ENCODE measurements at regions not wholly inside any gene's neighbourhood (a gene's known extent, or its start where the extent isn't known, plus 50 kb on each side); places are given as distances from the start of the nearest gene placed in this dataset.

- Histone ChIP-seq H3K4me3 (ENCODE audit: low read length) (no peak overlapping the region), H3K4me1 (ENCODE audit: control insufficient read depth, insufficient read depth, low read length) (no peaks in the 10 kb centered on the region), H3K9me3 (ENCODE audit: control insufficient read depth, insufficient read depth, low read length) (no peaks in the 10 kb centered on the region), H3K27me3 (ENCODE audit: control insufficient read depth, insufficient read depth, low read length) (no peaks in the 10 kb centered on the region), H3K36me3 (ENCODE audit: control insufficient read depth, insufficient read depth, low read length) (no peaks in the 10 kb centered on the region), H3K27ac (ENCODE audit: low read length) (no peak overlapping the region)
- Mint-ChIP-seq H3K36me3 (no peaks in the 10 kb centered on the region), H3K27me3 (ENCODE audit: low read depth in 2 of 2) (no peaks in the 10 kb centered on the region), H3K9me3 (peaks cover 6 to 8% of the 10 kb centered on the region in 2 donors), H3K27ac (no peak overlapping the region), H3K4me3 (no peak overlapping the region), H3K4me1 (no peaks in the 10 kb centered on the region)
- TF ChIP-seq, protein P1, sequence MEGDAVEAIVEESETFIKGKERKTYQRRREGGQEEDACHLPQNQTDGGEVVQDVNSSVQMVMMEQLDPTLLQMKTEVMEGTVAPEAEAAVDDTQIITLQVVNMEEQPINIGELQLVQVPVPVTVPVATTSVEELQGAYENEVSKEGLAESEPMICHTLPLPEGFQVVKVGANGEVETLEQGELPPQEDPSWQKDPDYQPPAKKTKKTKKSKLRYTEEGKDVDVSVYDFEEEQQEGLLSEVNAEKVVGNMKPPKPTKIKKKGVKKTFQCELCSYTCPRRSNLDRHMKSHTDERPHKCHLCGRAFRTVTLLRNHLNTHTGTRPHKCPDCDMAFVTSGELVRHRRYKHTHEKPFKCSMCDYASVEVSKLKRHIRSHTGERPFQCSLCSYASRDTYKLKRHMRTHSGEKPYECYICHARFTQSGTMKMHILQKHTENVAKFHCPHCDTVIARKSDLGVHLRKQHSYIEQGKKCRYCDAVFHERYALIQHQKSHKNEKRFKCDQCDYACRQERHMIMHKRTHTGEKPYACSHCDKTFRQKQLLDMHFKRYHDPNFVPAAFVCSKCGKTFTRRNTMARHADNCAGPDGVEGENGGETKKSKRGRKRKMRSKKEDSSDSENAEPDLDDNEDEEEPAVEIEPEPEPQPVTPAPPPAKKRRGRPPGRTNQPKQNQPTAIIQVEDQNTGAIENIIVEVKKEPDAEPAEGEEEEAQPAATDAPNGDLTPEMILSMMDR (IDR thresholded peaks at IDR 0.05) = no peak
- intact Hi-C loops (cut with micrococcal nuclease) = no loop called here
- ATAC-seq (no peak), DNase-seq (no peak)
- WGBS (ENCODE audit: insufficient coverage) = 67% methylated on average over 1 of the region's 1 CpG
These were observed 199.2 kb downstream of the BMP2 start for GRCh38 chr20:6966721-6967120.

GRCh38 chr20:6974838-6975237 lies 207.4 kb downstream of the BMP2 start:
- intact Hi-C loops (cut with micrococcal nuclease) = no loop called here
- no peaks in the 10 kb centered on the region for H3K27me3 ChIP-seq (ENCODE audit: control insufficient read depth, insufficient read depth, low read length)
- no peak overlapping the region for H3K27ac Mint-ChIP-seq
- no peak overlapping the region for H3K4me3 ChIP-seq (ENCODE audit: low read length)
- H3K27ac ChIP-seq (ENCODE audit: low read length) = no peak overlapping the region
- TF ChIP-seq, protein P1 (IDR thresholded peaks at IDR 0.05) = no peak
- no peak for DNase-seq
- no peaks in the 10 kb centered on the region for H3K4me1 ChIP-seq (ENCODE audit: control insufficient read depth, insufficient read depth, low read length)
- H3K4me1 Mint-ChIP-seq = no peaks in the 10 kb centered on the region
- no peak overlapping the region for H3K4me3 Mint-ChIP-seq
- 88% methylated on average over 1 of the region's 1 CpG for WGBS (ENCODE audit: insufficient coverage)
- no peaks in the 10 kb centered on the region for H3K9me3 ChIP-seq (ENCODE audit: control insufficient read depth, insufficient read depth, low read length)
- no peaks in the 10 kb centered on the region for H3K36me3 Mint-ChIP-seq
- H3K9me3 Mint-ChIP-seq = peaks cover 4 to 11% of the 10 kb centered on the region in 2 donors
- no peak for ATAC-seq
- H3K36me3 ChIP-seq (ENCODE audit: control insufficient read depth, insufficient read depth, low read length) = no peaks in the 10 kb centered on the region
- H3K27me3 Mint-ChIP-seq (ENCODE audit: low read depth in 2 of 2) = no peaks in the 10 kb centered on the region

- H3K9me3 ChIP-seq (ENCODE audit: control insufficient read depth, insufficient read depth, low read length) = no peaks in the 10 kb centered on the region
- Mint-ChIP-seq H3K4me3 (no peak overlapping the region), H3K9me3 (peaks cover 4 to 11% of the 10 kb centered on the region in 2 donors), H3K27ac (no peak overlapping the region), H3K27me3 (ENCODE audit: low read depth in 2 of 2) (no peaks in the 10 kb centered on the region), H3K36me3 (no peaks in the 10 kb centered on the region), H3K4me1 (no peaks in the 10 kb centered on the region)
- no CpG with 5 or more reads among the region's 1 CpG for WGBS (ENCODE audit: insufficient coverage)
- no peaks in the 10 kb centered on the region for H3K4me1 ChIP-seq (ENCODE audit: control insufficient read depth, insufficient read depth, low read length)
- no peaks in the 10 kb centered on the region for H3K36me3 ChIP-seq (ENCODE audit: control insufficient read depth, insufficient read depth, low read length)
- DNase-seq (no peak), ATAC-seq (no peak)
- TF ChIP-seq, protein P1 (IDR thresholded peaks at IDR 0.05) = no peak
- no peaks in the 10 kb centered on the region for H3K27me3 ChIP-seq (ENCODE audit: control insufficient read depth, insufficient read depth, low read length)
- no peak overlapping the region for H3K27ac ChIP-seq (ENCODE audit: low read length)
- no peak overlapping the region for H3K4me3 ChIP-seq (ENCODE audit: low read length)
- intact Hi-C loops (cut with micrococcal nuclease) = no loop called here
These were observed 207.8 kb downstream of the BMP2 start for GRCh38 chr20:6975311-6975710.

GRCh38 chr20:6976106-6976900 lies 208.8 kb downstream of the BMP2 start:
- Histone ChIP-seq H3K4me3 (ENCODE audit: low read length) (no peak overlapping the region), H3K9me3 (ENCODE audit: control insufficient read depth, insufficient read depth, low read length) (no peaks in the 10 kb centered on the region), H3K27ac (ENCODE audit: low read length) (no peak overlapping the region), H3K27me3 (ENCODE audit: control insufficient read depth, insufficient read depth, low read length) (no peaks in the 10 kb centered on the region), H3K36me3 (ENCODE audit: control insufficient read depth, insufficient read depth, low read length) (no peaks in the 10 kb centered on the region), H3K4me1 (ENCODE audit: control insufficient read depth, insufficient read depth, low read length) (no peaks in the 10 kb centered on the region)
- DNase-seq (no peak), ATAC-seq (no peak)
- intact Hi-C loops (cut with micrococcal nuclease) = no loop called here
- Mint-ChIP-seq H3K27ac (no peak overlapping the region), H3K9me3 (peaks cover 4 to 8% of the 10 kb centered on the region in 2 donors), H3K36me3 (no peaks in the 10 kb centered on the region), H3K27me3 (ENCODE audit: low read depth in 2 of 2) (no peaks in the 10 kb centered on the region), H3K4me3 (no peak overlapping the region), H3K4me1 (no peaks in the 10 kb centered on the region)
- TF ChIP-seq, protein P1 (IDR thresholded peaks at IDR 0.05) = no peak
- WGBS (ENCODE audit: insufficient coverage) = 81% methylated on average over 3 of the region's 3 CpGs

Measured in natural killer cell (primary cell).